Ishikawa (cell line): ENCODE measurements at regions not wholly inside any gene's neighbourhood (a gene's known extent, or its start where the extent isn't known, plus 50 kb on each side); places are given as distances from the start of the nearest gene placed in this dataset.

ENCODE experiments used
- CEBPB ChIP-seq: IDR thresholded peaks from 2 replicates; pipeline ENCODE4 v1.6.1; 2012
- EP300 ChIP-seq: IDR thresholded peaks from 2 replicates; pipeline ENCODE4 v1.6.1; 2012; ENCODE audit warnings: borderline replicate concordance
- FOXM1 ChIP-seq: IDR thresholded peaks from 2 replicates; pipeline ENCODE4 v1.6.1; 2012; ENCODE audit warnings: low read depth, borderline replicate concordance
- TF ChIP-seq, protein P1 (sequence below): IDR thresholded peaks from 2 replicates; pipeline ENCODE4 v1.6.1; 2012; ENCODE audit warnings: low read depth, mild to moderate bottlenecking

DNA sequence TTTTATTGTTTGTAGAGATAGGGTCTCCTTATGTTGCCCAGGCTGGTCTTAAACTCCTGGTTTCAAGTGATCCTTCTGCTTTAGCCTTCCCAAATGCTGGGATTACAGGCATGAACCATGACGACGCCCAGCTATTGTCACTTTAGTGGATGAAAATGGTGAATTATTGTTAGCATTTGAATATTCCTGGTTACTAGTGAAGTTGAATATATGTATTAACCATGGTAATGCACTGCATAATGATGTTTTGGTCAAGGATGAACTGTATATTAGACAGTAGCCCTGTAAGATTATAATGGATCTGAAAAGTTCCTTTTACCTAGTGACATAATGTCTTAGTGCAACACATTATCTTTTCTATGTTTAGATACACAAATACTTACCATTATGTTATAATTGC is 50.4 kb upstream of the KCNAB1 start:
- TF ChIP-seq, protein P1, sequence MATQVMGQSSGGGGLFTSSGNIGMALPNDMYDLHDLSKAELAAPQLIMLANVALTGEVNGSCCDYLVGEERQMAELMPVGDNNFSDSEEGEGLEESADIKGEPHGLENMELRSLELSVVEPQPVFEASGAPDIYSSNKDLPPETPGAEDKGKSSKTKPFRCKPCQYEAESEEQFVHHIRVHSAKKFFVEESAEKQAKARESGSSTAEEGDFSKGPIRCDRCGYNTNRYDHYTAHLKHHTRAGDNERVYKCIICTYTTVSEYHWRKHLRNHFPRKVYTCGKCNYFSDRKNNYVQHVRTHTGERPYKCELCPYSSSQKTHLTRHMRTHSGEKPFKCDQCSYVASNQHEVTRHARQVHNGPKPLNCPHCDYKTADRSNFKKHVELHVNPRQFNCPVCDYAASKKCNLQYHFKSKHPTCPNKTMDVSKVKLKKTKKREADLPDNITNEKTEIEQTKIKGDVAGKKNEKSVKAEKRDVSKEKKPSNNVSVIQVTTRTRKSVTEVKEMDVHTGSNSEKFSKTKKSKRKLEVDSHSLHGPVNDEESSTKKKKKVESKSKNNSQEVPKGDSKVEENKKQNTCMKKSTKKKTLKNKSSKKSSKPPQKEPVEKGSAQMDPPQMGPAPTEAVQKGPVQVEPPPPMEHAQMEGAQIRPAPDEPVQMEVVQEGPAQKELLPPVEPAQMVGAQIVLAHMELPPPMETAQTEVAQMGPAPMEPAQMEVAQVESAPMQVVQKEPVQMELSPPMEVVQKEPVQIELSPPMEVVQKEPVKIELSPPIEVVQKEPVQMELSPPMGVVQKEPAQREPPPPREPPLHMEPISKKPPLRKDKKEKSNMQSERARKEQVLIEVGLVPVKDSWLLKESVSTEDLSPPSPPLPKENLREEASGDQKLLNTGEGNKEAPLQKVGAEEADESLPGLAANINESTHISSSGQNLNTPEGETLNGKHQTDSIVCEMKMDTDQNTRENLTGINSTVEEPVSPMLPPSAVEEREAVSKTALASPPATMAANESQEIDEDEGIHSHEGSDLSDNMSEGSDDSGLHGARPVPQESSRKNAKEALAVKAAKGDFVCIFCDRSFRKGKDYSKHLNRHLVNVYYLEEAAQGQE: no peak
- no peak for TF ChIP-seq CEBPB
- TF ChIP-seq FOXM1: no peak
- no peak for TF ChIP-seq EP300
